GM23248 (cell line): ENCODE measurements at regions not wholly inside any gene's neighbourhood (a gene's known extent, or its start where the extent isn't known, plus 50 kb on each side); places are given as distances from the start of the nearest gene placed in this dataset.
"Not testable (repeated sequence)": the region's sequence is repeated elsewhere in the genome, so short reads cannot be mapped to it uniquely, and the experiment has no call there.

ENCODE experiments used
- EZH2 ChIP-seq: fragments of 200-600 bp; sonication (generic); IDR thresholded peaks from 2 replicates; pipeline ENCODE4 v1.6.1; 2018; ENCODE audit warnings: antibody characterized with exemption, mild to moderate bottlenecking; ENCODE audit not compliant: insufficient read depth, poor library complexity, severe bottlenecking
- EZH2phosphoT487 ChIP-seq: fragments of 200-600 bp; sonication (generic); IDR thresholded peaks from 2 replicates; pipeline ENCODE4 v1.6.1; 2018; ENCODE audit warnings: antibody characterized with exemption, moderate library complexity, mild to moderate bottlenecking, low read depth; ENCODE audit not compliant: insufficient read depth

- TF ChIP-seq EZH2phosphoT487, EZH2: not testable (repeated sequence)
Measured at GRCh38 chrX:137884813-137885212, 318.9 kb downstream of the ZIC3 start.
